Stimulated activated naive CD4-positive, alpha-beta T cell (primary cell): ENCODE measurements at regions not wholly inside any gene's neighbourhood (a gene's known extent, or its start where the extent isn't known, plus 50 kb on each side); places are given as distances from the start of the nearest gene placed in this dataset.
"Not testable (repeated sequence)": the region's sequence is repeated elsewhere in the genome, so short reads cannot be mapped to it uniquely, and the experiment has no call there.

Source experiments
- DNase-seq, 6 experiments: peaks; one replicate each; lab custom pipeline; 2025; lab: John Stamatoyannopoulos, UW

GRCh38 chr7:51446785-51447184 lies 130.2 kb upstream of the COBL start:
- DNase-seq = no peak

GRCh38 chr7:51446356-51446755 lies 129.7 kb upstream of the COBL start:
- no peak for DNase-seq

- no peak for DNase-seq
These were observed 128.3 kb upstream of the COBL start for GRCh38 chr7:51444936-51445335.

- DNase-seq = peak in 3 of 6 experiments; percentile 12 to 35 (median 27)
These were observed 114.0 kb upstream of the COBL start for GRCh38 chr7:51430480-51431086.

GRCh38 chr7:51428217-51428887 lies 111.7 kb upstream of the COBL start:
- no peak for DNase-seq

GRCh38 chr7:51426163-51426562 lies 109.6 kb upstream of the COBL start:
- no peak for DNase-seq

GRCh38 chr7:51409934-51410333 lies 93.3 kb upstream of the COBL start:
- not testable (repeated sequence) for DNase-seq

- not testable (repeated sequence) for DNase-seq
These were observed 81.0 kb upstream of the COBL start for GRCh38 chr7:51397608-51398007.

GRCh38 chr7:51393003-51393402 lies 76.4 kb upstream of the COBL start:
- DNase-seq = not testable (repeated sequence)

GRCh38 chr7:51389952-51390351 lies 73.3 kb upstream of the COBL start:
- DNase-seq = not testable (repeated sequence)

- DNase-seq = not testable (repeated sequence)
These were observed 72.7 kb upstream of the COBL start for GRCh38 chr7:51389216-51389812.

- DNase-seq = not testable (repeated sequence)
These were observed 71.6 kb upstream of the COBL start for GRCh38 chr7:51388241-51388640.

- not testable (repeated sequence) for DNase-seq
These were observed 70.4 kb upstream of the COBL start for GRCh38 chr7:51386806-51387568.

GRCh38 chr7:51386184-51386583 lies 69.6 kb upstream of the COBL start:
- not testable (repeated sequence) for DNase-seq

GRCh38 chr7:51382243-51382642 lies 65.6 kb upstream of the COBL start:
- DNase-seq = not testable (repeated sequence)

- DNase-seq = no peak
These were observed 59.9 kb upstream of the COBL start for GRCh38 chr7:51376420-51377092.

GRCh38 chr7:51374936-51375335 lies 58.3 kb upstream of the COBL start:
- no peak for DNase-seq

- DNase-seq = not testable (repeated sequence)
These were observed 57.0 kb upstream of the COBL start for GRCh38 chr7:51373607-51374006.

GRCh38 chr7:51369746-51370145 lies 53.1 kb upstream of the COBL start:
- DNase-seq = no peak

GRCh38 chr7:51369228-51369627 lies 52.6 kb upstream of the COBL start:
- not testable (repeated sequence) for DNase-seq

GRCh38 chr7:51368334-51368733 lies 51.7 kb upstream of the COBL start:
- DNase-seq = no peak

GRCh38 chr7:51367614-51367968 lies 51.0 kb upstream of the COBL start:
- no peak for DNase-seq
